Fibroblast of lung (primary cell): ENCODE measurements at regions not wholly inside any gene's neighbourhood (a gene's known extent, or its start where the extent isn't known, plus 50 kb on each side); places are given as distances from the start of the nearest gene placed in this dataset.

Experiments
- EZH2 ChIP-seq: IDR thresholded peaks from 2 replicates; pipeline ENCODE4 v1.5.1; 2012; ENCODE audit warnings: low read length, control low read depth, mild to moderate bottlenecking; ENCODE audit errors: missing control alignments
- TF ChIP-seq, protein P1 (sequence below), 2 donors: IDR thresholded peaks in 1 of 2; conservative IDR thresholded peaks in 1 of 2; 1 replicate in 1 of 2; 2 replicates in 1 of 2; pipeline ENCODE4 v1.5.1; 2011 to 2012; ENCODE audit warnings: low read length in 2 of 2, control low read depth in 1 of 2, inconsistent platforms in 1 of 2, low read depth in 1 of 2, mild to moderate bottlenecking in 1 of 2

DNA sequence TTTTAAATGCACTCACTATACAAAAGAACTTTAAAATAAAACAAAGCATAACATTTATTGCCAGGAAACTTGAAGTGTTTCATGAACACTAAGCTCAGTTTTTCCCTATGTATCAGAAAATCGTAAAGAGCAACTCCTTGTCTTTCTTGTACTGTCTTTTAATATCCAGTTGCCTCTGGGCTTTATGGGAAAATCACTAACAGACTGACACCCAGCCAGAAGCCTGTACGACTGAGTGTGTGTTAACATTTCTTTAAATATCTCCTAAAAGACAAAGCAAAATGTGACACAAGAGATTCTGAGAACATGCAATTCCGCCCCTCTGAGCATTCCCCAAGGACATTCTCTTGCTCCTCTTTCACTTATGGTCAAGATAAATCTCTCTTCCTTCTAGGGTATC is 347.5 kb upstream of the DPYD start:
- TF ChIP-seq, protein P1, sequence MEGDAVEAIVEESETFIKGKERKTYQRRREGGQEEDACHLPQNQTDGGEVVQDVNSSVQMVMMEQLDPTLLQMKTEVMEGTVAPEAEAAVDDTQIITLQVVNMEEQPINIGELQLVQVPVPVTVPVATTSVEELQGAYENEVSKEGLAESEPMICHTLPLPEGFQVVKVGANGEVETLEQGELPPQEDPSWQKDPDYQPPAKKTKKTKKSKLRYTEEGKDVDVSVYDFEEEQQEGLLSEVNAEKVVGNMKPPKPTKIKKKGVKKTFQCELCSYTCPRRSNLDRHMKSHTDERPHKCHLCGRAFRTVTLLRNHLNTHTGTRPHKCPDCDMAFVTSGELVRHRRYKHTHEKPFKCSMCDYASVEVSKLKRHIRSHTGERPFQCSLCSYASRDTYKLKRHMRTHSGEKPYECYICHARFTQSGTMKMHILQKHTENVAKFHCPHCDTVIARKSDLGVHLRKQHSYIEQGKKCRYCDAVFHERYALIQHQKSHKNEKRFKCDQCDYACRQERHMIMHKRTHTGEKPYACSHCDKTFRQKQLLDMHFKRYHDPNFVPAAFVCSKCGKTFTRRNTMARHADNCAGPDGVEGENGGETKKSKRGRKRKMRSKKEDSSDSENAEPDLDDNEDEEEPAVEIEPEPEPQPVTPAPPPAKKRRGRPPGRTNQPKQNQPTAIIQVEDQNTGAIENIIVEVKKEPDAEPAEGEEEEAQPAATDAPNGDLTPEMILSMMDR (conservative IDR thresholded peaks at IDR 0.05 in 1 of 2, IDR thresholded peaks at IDR 0.05 in 1 of 2; ENCODE audit: low read depth in 1 of 2, low read length in 2 of 2) = no peak
- TF ChIP-seq EZH2 = no peak
